H9 (cell line): ENCODE measurements at regions not wholly inside any gene's neighbourhood (a gene's known extent, or its start where the extent isn't known, plus 50 kb on each side); places are given as distances from the start of the nearest gene placed in this dataset.

Experiments
- DNase-seq: peaks from one replicate; pipeline ENCODE4 v3.0.0-alpha.2; 2017
- H2AFZ ChIP-seq: one replicate; pipeline ENCODE4 v1.6.1; 2013; ENCODE audit warnings: mild to moderate bottlenecking, low read length, control low read depth, moderate library complexity
- H2AK5ac ChIP-seq: 2 replicates; pipeline ENCODE4 v1.6.1; 2013; ENCODE audit warnings: low read length, control low read depth, mixed read lengths; ENCODE audit not compliant: insufficient read length
- H2BK120ac ChIP-seq: one replicate; pipeline ENCODE4 v1.6.1; 2013; ENCODE audit warnings: low read depth, mild to moderate bottlenecking, low read length, control low read depth, inconsistent platforms; ENCODE audit not compliant: poor library complexity, severe bottlenecking
- H2BK12ac ChIP-seq: 2 replicates; pipeline ENCODE4 v1.6.1; 2013; ENCODE audit warnings: low read length, control low read depth, mixed read lengths, low read depth; ENCODE audit not compliant: insufficient read length
- H2BK15ac ChIP-seq: 2 replicates; pipeline ENCODE4 v1.6.1; 2013; ENCODE audit warnings: low read depth, low read length, control low read depth
- H2BK20ac ChIP-seq: one replicate; pipeline ENCODE4 v1.6.1; 2013; ENCODE audit warnings: low read depth, mild to moderate bottlenecking, low read length, control low read depth, inconsistent platforms; ENCODE audit not compliant: poor library complexity, severe bottlenecking
- H2BK5ac ChIP-seq: 2 replicates; pipeline ENCODE4 v1.6.1; 2013; ENCODE audit warnings: low read length, control low read depth, mixed read lengths; ENCODE audit not compliant: insufficient read length
- H3K14ac ChIP-seq: 2 replicates; pipeline ENCODE4 v1.6.1; 2013; ENCODE audit warnings: low read length, control low read depth; ENCODE audit not compliant: insufficient read depth
- H3K18ac ChIP-seq: 2 replicates; pipeline ENCODE4 v1.6.1; 2013; ENCODE audit warnings: low read depth, mild to moderate bottlenecking, mixed read lengths, low read length, control low read depth; ENCODE audit not compliant: insufficient read length
- H3K23ac ChIP-seq: 2 replicates; pipeline ENCODE4 v1.6.1; 2013; ENCODE audit warnings: low read length, control low read depth, mixed read lengths, low read depth; ENCODE audit not compliant: insufficient read length
- H3K23me2 ChIP-seq: 2 replicates; pipeline ENCODE4 v1.6.1; 2013; ENCODE audit warnings: low read depth, mild to moderate bottlenecking, mixed read lengths, low read length, control low read depth; ENCODE audit not compliant: insufficient read length, poor library complexity, severe bottlenecking
- H3K27ac ChIP-seq: 2 replicates; pipeline ENCODE4 v1.5.1; 2013; ENCODE audit warnings: low read length, control low read depth, mixed read lengths, low read depth; ENCODE audit not compliant: insufficient read length
- H3K27me3 ChIP-seq: 2 replicates; pipeline ENCODE4 v1.6.1; 2013; ENCODE audit warnings: low read length, control low read depth, inconsistent platforms; ENCODE audit not compliant: insufficient read depth
- H3K4ac ChIP-seq: 2 replicates; pipeline ENCODE4 v1.6.1; 2013; ENCODE audit warnings: low read depth, mild to moderate bottlenecking, control low read depth, inconsistent platforms, low read length, moderate library complexity
- H3K4me1 ChIP-seq: 2 replicates; pipeline ENCODE4 v1.6.1; 2013; ENCODE audit warnings: low read length, control low read depth, inconsistent platforms; ENCODE audit not compliant: insufficient read depth
- H3K4me2 ChIP-seq: 2 replicates; pipeline ENCODE4 v1.6.1; 2013; ENCODE audit warnings: low read length, control low read depth, mixed read lengths; ENCODE audit not compliant: insufficient read length, insufficient read depth
- H3K56ac ChIP-seq: 2 replicates; pipeline ENCODE4 v1.6.1; 2013; ENCODE audit warnings: low read depth, mild to moderate bottlenecking, mixed read lengths, low read length, control low read depth; ENCODE audit not compliant: insufficient read length
- H3K79me1 ChIP-seq: 2 replicates; pipeline ENCODE4 v1.6.1; 2013; ENCODE audit warnings: low read depth, mild to moderate bottlenecking, moderate library complexity, low read length, control low read depth, inconsistent platforms; ENCODE audit not compliant: insufficient read depth, poor library complexity, severe bottlenecking
- H3K79me2 ChIP-seq: 2 replicates; pipeline ENCODE4 v1.6.1; 2013; ENCODE audit warnings: low read length, control low read depth, inconsistent platforms; ENCODE audit not compliant: insufficient read depth
- H3K9ac ChIP-seq: 2 replicates; pipeline ENCODE4 v1.6.1; 2013; ENCODE audit warnings: low read length, control low read depth, mixed read lengths; ENCODE audit not compliant: insufficient read length; ENCODE audit errors: extremely low read depth
- H3K9me3 ChIP-seq: one replicate; pipeline ENCODE4 v1.6.1; 2013; ENCODE audit warnings: low read depth, low read length, inconsistent platforms; ENCODE audit not compliant: control insufficient read depth
- H3T11ph ChIP-seq: one replicate; pipeline ENCODE4 v1.6.1; 2013; ENCODE audit warnings: mild to moderate bottlenecking, low read length, control low read depth, inconsistent platforms
- H4K20me1 ChIP-seq: one replicate; pipeline ENCODE4 v1.6.1; 2013; ENCODE audit not compliant: control insufficient read depth, insufficient read length, insufficient read depth
- H4K5ac ChIP-seq: 2 replicates; pipeline ENCODE4 v1.6.1; 2013; ENCODE audit warnings: low read depth, mild to moderate bottlenecking, mixed read lengths, low read length, control low read depth; ENCODE audit not compliant: insufficient read length
- H4K8ac ChIP-seq: replicated peaks from 2 replicates; pipeline ENCODE4 v1.6.1; 2013; ENCODE audit warnings: low read length, control low read depth, mixed read lengths, low read depth; ENCODE audit not compliant: insufficient read length
- H4K91ac ChIP-seq: 2 replicates; pipeline ENCODE4 v1.6.1; 2013; ENCODE audit warnings: low read depth, mild to moderate bottlenecking, moderate library complexity, mixed read lengths, low read length, control low read depth; ENCODE audit not compliant: insufficient read length
- H3K27ac Mint-ChIP-seq, 3 experiments: 2 replicates in 2 of 3; 3 replicates in 1 of 3; pipeline ENCODE4 v1.8.0; 2020 to 2021; ENCODE audit warnings: mixed read lengths in 3 of 3, mild to moderate bottlenecking in 1 of 3, moderate library complexity in 1 of 3
- H3K27me3 Mint-ChIP-seq: 2 replicates; pipeline ENCODE4 v1.8.0; 2021; ENCODE audit warnings: low read depth, mild to moderate bottlenecking, moderate library complexity, mixed read lengths
- H3K36me3 Mint-ChIP-seq, 3 experiments: 2 replicates in 2 of 3; 3 replicates in 1 of 3; pipeline ENCODE4 v1.8.0; 2020 to 2021; ENCODE audit warnings: low read depth in 3 of 3, mixed read lengths in 3 of 3; ENCODE audit not compliant: insufficient read depth in 1 of 3
- H3K4me1 Mint-ChIP-seq, 2 experiments: 2 replicates each; pipeline ENCODE4 v1.8.0; 2020; ENCODE audit warnings: mixed read lengths in 2 of 2
- H3K4me3 Mint-ChIP-seq, 2 experiments: 2 replicates in 1 of 2; 3 replicates in 1 of 2; pipeline ENCODE4 v1.8.0; 2020 to 2021; ENCODE audit warnings: mild to moderate bottlenecking in 2 of 2, mixed read lengths in 2 of 2, moderate library complexity in 1 of 2
- H3K9me3 Mint-ChIP-seq, 2 experiments: 2 replicates in 1 of 2; 3 replicates in 1 of 2; pipeline ENCODE4 v1.8.0; 2020; ENCODE audit warnings: mild to moderate bottlenecking in 2 of 2, mixed read lengths in 2 of 2, moderate library complexity in 1 of 2
- WGBS: extraction: QIAGEN DNeasy Blood & Tissue Kit; methylation state at CpG from one replicate; pipeline ENCODE4 v1.1.7; 2013; ENCODE audit warnings: missing lambda C conversion rate, low lambda C conversion rate, mixed read lengths; ENCODE audit not compliant: insufficient read length; ENCODE audit errors: extremely low coverage; 5-methylcytosine and 5-hydroxymethylcytosine counted together
- TF ChIP-seq, protein P1 (sequence below): fragments of 200-600 bp; sonication (generic); conservative IDR thresholded peaks from 3 replicates; pipeline ENCODE4 v1.8.0; 2021; ENCODE audit warnings: antibody characterized with exemption, mild to moderate bottlenecking

DNA sequence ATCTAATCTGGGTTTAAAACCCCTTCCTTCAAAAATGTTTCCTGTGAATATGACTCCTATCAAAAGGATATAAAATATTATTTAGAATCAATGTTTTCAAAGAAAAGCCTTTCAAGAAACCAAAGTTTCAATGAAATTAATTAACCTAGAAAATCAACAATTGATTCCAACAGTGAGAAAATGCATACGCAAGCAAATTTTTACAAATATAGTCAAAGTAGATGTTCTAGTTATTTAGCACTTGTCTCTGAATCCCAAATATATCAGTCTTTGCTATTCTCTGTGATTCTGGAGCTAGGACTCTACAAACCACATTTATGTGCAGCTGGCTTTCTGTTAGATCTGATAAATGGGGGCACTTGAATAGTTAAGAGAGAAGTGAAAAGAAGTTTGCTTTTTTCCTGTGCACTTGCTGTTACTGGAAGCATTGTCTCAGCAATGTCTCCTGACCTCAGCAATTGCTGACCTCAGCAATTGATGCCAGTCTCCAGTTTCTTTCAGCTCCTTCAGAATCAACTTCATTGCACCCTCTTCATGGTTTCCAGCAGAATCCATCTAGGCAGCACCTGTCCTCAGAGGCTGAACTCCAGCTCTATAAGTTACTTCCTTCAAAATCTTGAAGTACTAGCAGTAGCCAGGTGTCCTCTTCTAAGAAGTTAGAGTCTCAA, 879.9 kb upstream of the LRRN3 start:
- no peaks in the 10 kb centered on the region for H3K79me1 ChIP-seq
- no peak overlapping the region for H2BK5ac ChIP-seq
- DNase-seq, result no peak
- H3T11ph ChIP-seq, result no peak overlapping the region
- Mint-ChIP-seq H3K27ac (no peak overlapping the region; a peak in 1 of 7 replicates), H3K27me3 (no peaks in the 10 kb centered on the region), H3K4me3 (no peak overlapping the region), H3K36me3 (peaks cover 9 to 18% (median 16%) of the 10 kb centered on the region in 3 experiments), H3K4me1 (no peaks in the 10 kb centered on the region), H3K9me3 (peaks cover 13 to 22% of the 10 kb centered on the region in 2 experiments)
- H4K5ac ChIP-seq, result no peak overlapping the region
- no peaks in the 10 kb centered on the region for H3K79me2 ChIP-seq
- H2BK12ac ChIP-seq, result no peak overlapping the region
- H3K27ac ChIP-seq, result no peak overlapping the region
- no peak overlapping the region for H2BK120ac ChIP-seq
- no peaks in the 10 kb centered on the region for H3K9me3 ChIP-seq
- H2BK15ac ChIP-seq, result no peak overlapping the region
- no peaks in the 10 kb centered on the region; the same call in 1 of the 2 replicates for H3K4me1 ChIP-seq
- H3K56ac ChIP-seq, result no peak overlapping the region
- TF ChIP-seq, protein P1, sequence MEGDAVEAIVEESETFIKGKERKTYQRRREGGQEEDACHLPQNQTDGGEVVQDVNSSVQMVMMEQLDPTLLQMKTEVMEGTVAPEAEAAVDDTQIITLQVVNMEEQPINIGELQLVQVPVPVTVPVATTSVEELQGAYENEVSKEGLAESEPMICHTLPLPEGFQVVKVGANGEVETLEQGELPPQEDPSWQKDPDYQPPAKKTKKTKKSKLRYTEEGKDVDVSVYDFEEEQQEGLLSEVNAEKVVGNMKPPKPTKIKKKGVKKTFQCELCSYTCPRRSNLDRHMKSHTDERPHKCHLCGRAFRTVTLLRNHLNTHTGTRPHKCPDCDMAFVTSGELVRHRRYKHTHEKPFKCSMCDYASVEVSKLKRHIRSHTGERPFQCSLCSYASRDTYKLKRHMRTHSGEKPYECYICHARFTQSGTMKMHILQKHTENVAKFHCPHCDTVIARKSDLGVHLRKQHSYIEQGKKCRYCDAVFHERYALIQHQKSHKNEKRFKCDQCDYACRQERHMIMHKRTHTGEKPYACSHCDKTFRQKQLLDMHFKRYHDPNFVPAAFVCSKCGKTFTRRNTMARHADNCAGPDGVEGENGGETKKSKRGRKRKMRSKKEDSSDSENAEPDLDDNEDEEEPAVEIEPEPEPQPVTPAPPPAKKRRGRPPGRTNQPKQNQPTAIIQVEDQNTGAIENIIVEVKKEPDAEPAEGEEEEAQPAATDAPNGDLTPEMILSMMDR, result no peak
- H4K20me1 ChIP-seq, result no peaks in the 10 kb centered on the region
- no peak overlapping the region for H3K4me2 ChIP-seq
- H3K14ac ChIP-seq, result no peak overlapping the region
- no peaks in the 10 kb centered on the region for H3K27me3 ChIP-seq
- H2BK20ac ChIP-seq, result no peak overlapping the region
- no peak overlapping the region for H3K18ac ChIP-seq
- H4K8ac ChIP-seq, result no peak overlapping the region
- no peak overlapping the region for H2AFZ ChIP-seq
- no peak overlapping the region for H3K23ac ChIP-seq
- H3K9ac ChIP-seq, result no peak overlapping the region
- H3K4ac ChIP-seq, result no peak overlapping the region
- H3K23me2 ChIP-seq, result no peaks in the 10 kb centered on the region
- no peak overlapping the region for H2AK5ac ChIP-seq
- WGBS, result no CpG with 5 or more reads among the region's 1 CpG
- H4K91ac ChIP-seq, result no peak overlapping the region
